ENCODE measurements at regions not wholly inside any gene's neighbourhood (a gene's known extent, or its start where the extent isn't known, plus 50 kb on each side); places are given as distances from the start of the nearest gene placed in this dataset.

DNA sequence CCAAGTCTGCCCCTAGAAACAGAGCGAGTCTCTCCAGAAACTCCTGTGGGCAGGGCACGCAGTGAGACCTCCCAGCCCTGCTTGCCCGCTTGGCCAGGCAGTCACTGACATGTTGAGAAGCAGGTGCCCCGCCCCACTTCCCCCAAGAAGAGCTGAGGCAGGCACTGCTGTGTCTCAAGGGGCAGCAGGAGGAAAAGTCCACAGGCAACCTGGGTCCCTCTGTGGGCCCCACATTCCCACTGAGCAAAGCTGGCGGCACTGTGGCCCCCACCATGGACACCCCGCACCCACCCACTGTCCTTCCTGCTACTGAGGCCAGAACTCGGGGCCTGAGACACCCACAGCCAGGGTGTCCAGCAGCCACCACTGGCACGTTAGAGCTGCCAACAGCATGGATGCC, 137.3 kb upstream of the NKX1-1 start:
- H3K4me2 ChIP-seq (ENCODE audit: insufficient read depth, low read length), result no peak overlapping the region
- intact Hi-C loops (cut with micrococcal nuclease) (no loop called here), dilution Hi-C loops (cut with MboI; ENCODE audit: extremely low pct_ligation_motif_present, low sequenced_read_pairs) (no loop called here)
- FAIRE-seq (no peak), DNase-seq (ENCODE audit: low read depth, low spot score) (no peak)
- H3K27me3 ChIP-seq (ENCODE audit: control insufficient read depth in 2 of 2, insufficient read depth in 2 of 2, low read length in 2 of 2), result no peaks in the 10 kb centered on the region
- no peaks in the 10 kb centered on the region for H3K9me3 ChIP-seq (replicated peaks; ENCODE audit: control insufficient read depth, insufficient read depth, low read length)
- no peaks in the 10 kb centered on the region for H3K79me2 ChIP-seq (ENCODE audit: control insufficient read depth, insufficient read depth, low read length)
- H4K20me1 ChIP-seq (replicated peaks; ENCODE audit: control insufficient read depth, extremely low read depth, insufficient read depth, low read length), result no peaks in the 10 kb centered on the region
- no TSS peak for BruUV-seq (replicated peaks)
- H3K27ac ChIP-seq (ENCODE audit: insufficient read depth, low read depth, low read length), result no peak overlapping the region
- H3K4me1 ChIP-seq (ENCODE audit: control insufficient read depth, extremely low read depth, insufficient read depth, low read length), result peaks cover 4% of the 10 kb centered on the region
- CTCF ChIA-PET, result no interaction called here
- POLR2A ChIA-PET, result no interaction called here
- no peaks in the 10 kb centered on the region for H3K36me3 ChIP-seq (ENCODE audit: control insufficient read depth in 2 of 2, extremely low read depth in 1 of 2, insufficient read depth in 2 of 2, low read length in 2 of 2)
- H2AFZ ChIP-seq (ENCODE audit: low read depth, low read length), result no peak overlapping the region
- H3K4me3 ChIP-seq (replicated peaks in 1 of 3; ENCODE audit: insufficient read depth in 1 of 3, low read depth in 1 of 3, low read length in 3 of 3), result no peak overlapping the region
- no peaks in the 10 kb centered on the region for H3K9me1 ChIP-seq (replicated peaks; ENCODE audit: control insufficient read depth, extremely low read depth, insufficient read depth, low read length)
- TF ChIP-seq MYC (IDR thresholded peaks at IDR 0.05; ENCODE audit: low read depth, low read length) (no peak), POLR2A (IDR thresholded peaks at IDR 0.05; ENCODE audit: low read depth, low read length) (no peak), GATA2 (IDR thresholded peaks at IDR 0.05; ENCODE audit: insufficient read depth, insufficient read length, low read depth, low read length) (no peak), POLR2AphosphoS5 (IDR thresholded peaks at IDR 0.05; ENCODE audit: insufficient read depth, low read depth, low read length) (no peak), FOS (IDR thresholded peaks at IDR 0.05; ENCODE audit: borderline replicate concordance, insufficient read depth, low read length) (no peak), JUN (IDR thresholded peaks at IDR 0.05; ENCODE audit: borderline replicate concordance, insufficient read depth, insufficient read length, low read depth) (no peak), EZH2 (IDR thresholded peaks at IDR 0.05; ENCODE audit: borderline replicate concordance, low read depth, low read length, severe bottlenecking) (no peak)
- TF ChIP-seq, protein P1, sequence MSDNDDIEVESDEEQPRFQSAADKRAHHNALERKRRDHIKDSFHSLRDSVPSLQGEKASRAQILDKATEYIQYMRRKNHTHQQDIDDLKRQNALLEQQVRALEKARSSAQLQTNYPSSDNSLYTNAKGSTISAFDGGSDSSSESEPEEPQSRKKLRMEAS (IDR thresholded peaks at IDR 0.05; ENCODE audit: insufficient read depth, insufficient read length), result no peak
- TF ChIP-seq, protein P2, sequence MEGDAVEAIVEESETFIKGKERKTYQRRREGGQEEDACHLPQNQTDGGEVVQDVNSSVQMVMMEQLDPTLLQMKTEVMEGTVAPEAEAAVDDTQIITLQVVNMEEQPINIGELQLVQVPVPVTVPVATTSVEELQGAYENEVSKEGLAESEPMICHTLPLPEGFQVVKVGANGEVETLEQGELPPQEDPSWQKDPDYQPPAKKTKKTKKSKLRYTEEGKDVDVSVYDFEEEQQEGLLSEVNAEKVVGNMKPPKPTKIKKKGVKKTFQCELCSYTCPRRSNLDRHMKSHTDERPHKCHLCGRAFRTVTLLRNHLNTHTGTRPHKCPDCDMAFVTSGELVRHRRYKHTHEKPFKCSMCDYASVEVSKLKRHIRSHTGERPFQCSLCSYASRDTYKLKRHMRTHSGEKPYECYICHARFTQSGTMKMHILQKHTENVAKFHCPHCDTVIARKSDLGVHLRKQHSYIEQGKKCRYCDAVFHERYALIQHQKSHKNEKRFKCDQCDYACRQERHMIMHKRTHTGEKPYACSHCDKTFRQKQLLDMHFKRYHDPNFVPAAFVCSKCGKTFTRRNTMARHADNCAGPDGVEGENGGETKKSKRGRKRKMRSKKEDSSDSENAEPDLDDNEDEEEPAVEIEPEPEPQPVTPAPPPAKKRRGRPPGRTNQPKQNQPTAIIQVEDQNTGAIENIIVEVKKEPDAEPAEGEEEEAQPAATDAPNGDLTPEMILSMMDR (IDR thresholded peaks at IDR 0.05; ENCODE audit: extremely low read depth in 1 of 2, insufficient read depth in 1 of 2, low read depth in 1 of 2, low read length in 2 of 2), result no peak
- no peak overlapping the region for H3K9ac ChIP-seq (replicated peaks; ENCODE audit: extremely low read depth, insufficient read depth, low read length)

All from endothelial cell of umbilical vein (primary cell).